GM19324 (cell line): ENCODE measurements at regions not wholly inside any gene's neighbourhood (a gene's known extent, or its start where the extent isn't known, plus 50 kb on each side); places are given as distances from the start of the nearest gene placed in this dataset.

Experiments used
- ATAC-seq: cut with Tn5 transposase; IDR thresholded peaks from one replicate; pipeline ENCODE4 v1.9.1; 2021; ENCODE audit warnings: mild to moderate bottlenecking, moderate library complexity; ENCODE audit not compliant: unreplicated experiment, low FRiP score

- no peak for ATAC-seq
Measured at GRCh38 chr7:25847336-25848070, 304.5 kb upstream of the NFE2L3 start.

GRCh38 chr7:25849500-25850184, 302.4 kb upstream of the NFE2L3 start:
- ATAC-seq: no peak

- no peak for ATAC-seq
Measured at GRCh38 chr7:25850216-25850615, 301.8 kb upstream of the NFE2L3 start.

GRCh38 chr7:25850735-25851134, 301.3 kb upstream of the NFE2L3 start:
- no peak for ATAC-seq

- no peak for ATAC-seq
Measured at GRCh38 chr7:25851332-25852210, 300.4 kb upstream of the NFE2L3 start.

- no peak for ATAC-seq
Measured at GRCh38 chr7:25852211-25852938, 299.6 kb upstream of the NFE2L3 start.

- no peak for ATAC-seq
Measured at GRCh38 chr7:25852939-25853271, 299.1 kb upstream of the NFE2L3 start.

- ATAC-seq: no peak
Measured at GRCh38 chr7:25853314-25853713, 298.7 kb upstream of the NFE2L3 start.

- no peak for ATAC-seq
Measured at GRCh38 chr7:25854059-25854458, 297.9 kb upstream of the NFE2L3 start.

- no peak for ATAC-seq
Measured at GRCh38 chr7:25854608-25855497, 297.1 kb upstream of the NFE2L3 start.

- no peak for ATAC-seq
Measured at GRCh38 chr7:25855854-25856782, 295.9 kb upstream of the NFE2L3 start.

- ATAC-seq: no peak
Measured at GRCh38 chr7:25857376-25858067, 294.5 kb upstream of the NFE2L3 start.

GRCh38 chr7:25858200-25858524, 293.8 kb upstream of the NFE2L3 start:
- ATAC-seq: no peak

- no peak for ATAC-seq
Measured at GRCh38 chr7:25858525-25859411, 293.2 kb upstream of the NFE2L3 start.

- ATAC-seq: no peak
Measured at GRCh38 chr7:25859412-25860274, 292.4 kb upstream of the NFE2L3 start.
